ENCODE measurements at regions not wholly inside any gene's neighbourhood (a gene's known extent, or its start where the extent isn't known, plus 50 kb on each side); places are given as distances from the start of the nearest gene placed in this dataset.
A peak's percentile ranks its signal among the peaks of the same experiment; 100 is the strongest.

- Histone ChIP-seq H3K27me3 (ENCODE audit: low read depth) (peaks cover 24% of the 10 kb centered on the region), H3K4me1 (no peaks in the 10 kb centered on the region), H3K4me3 (no peak overlapping the region), H3K36me3 (replicated peaks) (no peaks in the 10 kb centered on the region), H3K9me3 (no peaks in the 10 kb centered on the region)
- in situ Hi-C loops (cut with MboI; ENCODE audit: low sequenced_read_pairs): no loop called here
- DNase-seq (ENCODE audit: low spot score in 2 of 2): no peak
Measured at GRCh38 chr1:36692465-36693160, 209.9 kb upstream of the CSF3R start.

- Histone ChIP-seq H3K27me3 (ENCODE audit: low read depth) (peaks cover 24% of the 10 kb centered on the region), H3K4me1 (no peaks in the 10 kb centered on the region), H3K9me3 (no peaks in the 10 kb centered on the region), H3K36me3 (replicated peaks) (no peaks in the 10 kb centered on the region), H3K4me3 (no peak overlapping the region)
- DNase-seq (ENCODE audit: low spot score in 2 of 2): no peak
- in situ Hi-C loops (cut with MboI; ENCODE audit: low sequenced_read_pairs): no loop called here
Measured at GRCh38 chr1:36691374-36691773, 208.7 kb upstream of the CSF3R start.

- in situ Hi-C loops (cut with MboI; ENCODE audit: low sequenced_read_pairs): no loop called here
- Histone ChIP-seq H3K27me3 (ENCODE audit: low read depth) (peaks cover 20% of the 10 kb centered on the region), H3K36me3 (replicated peaks) (no peaks in the 10 kb centered on the region), H3K4me3 (no peak overlapping the region), H3K9me3 (no peaks in the 10 kb centered on the region), H3K4me1 (no peaks in the 10 kb centered on the region)
- DNase-seq (ENCODE audit: low spot score in 2 of 2): no peak
Measured at GRCh38 chr1:36689992-36690391, 207.3 kb upstream of the CSF3R start.

GRCh38 chr1:36687312-36687711 is 204.6 kb upstream of the CSF3R start:
- in situ Hi-C loops (cut with MboI; ENCODE audit: low sequenced_read_pairs): no loop called here
- H3K27me3 ChIP-seq (ENCODE audit: low read depth): peaks cover 7% of the 10 kb centered on the region; the same call in 1 of the 2 replicates

GRCh38 chr1:36675931-36676562 is 193.3 kb upstream of the CSF3R start:
- DNase-seq (ENCODE audit: low spot score in 2 of 2): no peak
- Histone ChIP-seq H3K9me3 (no peaks in the 10 kb centered on the region), H3K4me3 (no peak overlapping the region), H3K4me1 (no peaks in the 10 kb centered on the region; the same call in 1 of the 2 replicates), H3K36me3 (replicated peaks) (no peaks in the 10 kb centered on the region), H3K27me3 (ENCODE audit: low read depth) (peaks cover 3% of the 10 kb centered on the region; the same call in 1 of the 2 replicates)
- in situ Hi-C loops (cut with MboI; ENCODE audit: low sequenced_read_pairs): no loop called here

More at GRCh38 chr1:36687312-36687711, 204.6 kb upstream of the CSF3R start:
- H3K4me1 ChIP-seq: no peaks in the 10 kb centered on the region
- no peak for DNase-seq (ENCODE audit: low spot score in 2 of 2)
- no peaks in the 10 kb centered on the region for H3K36me3 ChIP-seq (replicated peaks)
- H3K9me3 ChIP-seq: no peaks in the 10 kb centered on the region
- no peak overlapping the region for H3K4me3 ChIP-seq

GRCh38 chr1:36675106-36675505 is 192.4 kb upstream of the CSF3R start:
- no peaks in the 10 kb centered on the region for H3K36me3 ChIP-seq (replicated peaks)
- in situ Hi-C loops (cut with MboI; ENCODE audit: low sequenced_read_pairs): no loop called here
- no peak for DNase-seq (ENCODE audit: low spot score in 2 of 2)
- no peaks in the 10 kb centered on the region; the same call in 1 of the 2 replicates for H3K4me1 ChIP-seq
- H3K9me3 ChIP-seq: no peaks in the 10 kb centered on the region
- H3K27me3 ChIP-seq (ENCODE audit: low read depth): peaks cover 3% of the 10 kb centered on the region; the same call in 1 of the 2 replicates
- no peak overlapping the region for H3K4me3 ChIP-seq

- no peaks in the 10 kb centered on the region; the same call in 1 of the 2 replicates for H3K4me1 ChIP-seq
- H3K4me3 ChIP-seq: no peak overlapping the region
- no peaks in the 10 kb centered on the region for H3K27me3 ChIP-seq (ENCODE audit: low read depth)
- no peaks in the 10 kb centered on the region for H3K9me3 ChIP-seq
- peak; percentile 41 to 58 for DNase-seq (ENCODE audit: low spot score in 2 of 2)
- no peaks in the 10 kb centered on the region for H3K36me3 ChIP-seq (replicated peaks)
- in situ Hi-C loops (cut with MboI; ENCODE audit: low sequenced_read_pairs): no loop called here
Measured at GRCh38 chr1:36673202-36673601, 190.5 kb upstream of the CSF3R start.

- DNase-seq (ENCODE audit: low spot score in 2 of 2): no peak
- in situ Hi-C loops (cut with MboI; ENCODE audit: low sequenced_read_pairs): no loop called here
- Histone ChIP-seq H3K27me3 (ENCODE audit: low read depth) (no peaks in the 10 kb centered on the region), H3K4me3 (no peak overlapping the region), H3K4me1 (no peaks in the 10 kb centered on the region; the same call in 1 of the 2 replicates), H3K9me3 (no peaks in the 10 kb centered on the region), H3K36me3 (replicated peaks) (no peaks in the 10 kb centered on the region)
Measured at GRCh38 chr1:36669262-36669661, 186.5 kb upstream of the CSF3R start.

GRCh38 chr1:36667836-36668235 is 185.1 kb upstream of the CSF3R start:
- in situ Hi-C loops (cut with MboI; ENCODE audit: low sequenced_read_pairs): no loop called here
- Histone ChIP-seq H3K27me3 (ENCODE audit: low read depth) (no peaks in the 10 kb centered on the region), H3K4me1 (no peaks in the 10 kb centered on the region), H3K36me3 (replicated peaks) (no peaks in the 10 kb centered on the region), H3K9me3 (no peaks in the 10 kb centered on the region), H3K4me3 (no peak overlapping the region)
- no peak for DNase-seq (ENCODE audit: low spot score in 2 of 2)

GRCh38 chr1:36667256-36667655 is 184.5 kb upstream of the CSF3R start:
- no peaks in the 10 kb centered on the region for H3K4me1 ChIP-seq

GRCh38 chr1:36665478-36666080 is 182.9 kb upstream of the CSF3R start:
- Histone ChIP-seq H3K27me3 (ENCODE audit: low read depth) (no peaks in the 10 kb centered on the region), H3K9me3 (no peaks in the 10 kb centered on the region), H3K4me1 (no peaks in the 10 kb centered on the region), H3K4me3 (no peak overlapping the region), H3K36me3 (replicated peaks) (no peaks in the 10 kb centered on the region)
- in situ Hi-C loops (cut with MboI; ENCODE audit: low sequenced_read_pairs): no loop called here
- no peak for DNase-seq (ENCODE audit: low spot score in 2 of 2)

More at GRCh38 chr1:36667256-36667655, 184.5 kb upstream of the CSF3R start:
- Histone ChIP-seq H3K27me3 (ENCODE audit: low read depth) (no peaks in the 10 kb centered on the region), H3K36me3 (replicated peaks) (no peaks in the 10 kb centered on the region), H3K4me3 (no peak overlapping the region), H3K9me3 (no peaks in the 10 kb centered on the region)
- in situ Hi-C loops (cut with MboI; ENCODE audit: low sequenced_read_pairs): no loop called here
- no peak for DNase-seq (ENCODE audit: low spot score in 2 of 2)

- Histone ChIP-seq H3K4me1 (no peaks in the 10 kb centered on the region), H3K36me3 (replicated peaks) (no peaks in the 10 kb centered on the region), H3K9me3 (no peaks in the 10 kb centered on the region), H3K27me3 (ENCODE audit: low read depth) (no peaks in the 10 kb centered on the region), H3K4me3 (no peak overlapping the region)
- DNase-seq (ENCODE audit: low spot score in 2 of 2): no peak
- in situ Hi-C loops (cut with MboI; ENCODE audit: low sequenced_read_pairs): no loop called here
Measured at GRCh38 chr1:36664571-36665287, 182.0 kb upstream of the CSF3R start.

- Histone ChIP-seq H3K4me3 (no peak overlapping the region), H3K36me3 (replicated peaks) (no peaks in the 10 kb centered on the region), H3K27me3 (ENCODE audit: low read depth) (no peaks in the 10 kb centered on the region; the same call in 1 of the 2 replicates), H3K9me3 (no peaks in the 10 kb centered on the region), H3K4me1 (no peaks in the 10 kb centered on the region)
- in situ Hi-C loops (cut with MboI; ENCODE audit: low sequenced_read_pairs): no loop called here
- DNase-seq (ENCODE audit: low spot score in 2 of 2): no peak
Measured at GRCh38 chr1:36663772-36664430, 181.2 kb upstream of the CSF3R start.

Measured in HAP-1 (cell line).